Sigmoid colon (tissue), 4 donors: ENCODE measurements at regions not wholly inside any gene's neighbourhood (a gene's known extent, or its start where the extent isn't known, plus 50 kb on each side); places are given as distances from the start of the nearest gene placed in this dataset.

Experiments used
- POLR2A ChIP-seq, 2 donors: fragments of 450-650 bp; IDR thresholded peaks; one replicate each; pipeline ENCODE4 v1.6.1; 2016; ENCODE audit warnings: antibody characterized with exemption in 2 of 2, mild to moderate bottlenecking in 2 of 2, moderate library complexity in 2 of 2
- POLR2AphosphoS5 ChIP-seq, 4 donors: sonication (generic); formaldehyde crosslinking; IDR thresholded peaks; one replicate each; pipeline ENCODE4 v1.6.1; 2017; ENCODE audit warnings: antibody characterized with exemption in 4 of 4
- TF ChIP-seq, protein P1 (sequence below), 4 experiments: fragments of 450-650 bp in 3 of 4; fragments of 200-600 bp in 1 of 4; IDR thresholded peaks; one replicate each; pipeline ENCODE4 v1.5.1; 2016 to 2019; ENCODE audit warnings: antibody characterized with exemption in 4 of 4, mild to moderate bottlenecking in 3 of 4, moderate library complexity in 2 of 4

DNA sequence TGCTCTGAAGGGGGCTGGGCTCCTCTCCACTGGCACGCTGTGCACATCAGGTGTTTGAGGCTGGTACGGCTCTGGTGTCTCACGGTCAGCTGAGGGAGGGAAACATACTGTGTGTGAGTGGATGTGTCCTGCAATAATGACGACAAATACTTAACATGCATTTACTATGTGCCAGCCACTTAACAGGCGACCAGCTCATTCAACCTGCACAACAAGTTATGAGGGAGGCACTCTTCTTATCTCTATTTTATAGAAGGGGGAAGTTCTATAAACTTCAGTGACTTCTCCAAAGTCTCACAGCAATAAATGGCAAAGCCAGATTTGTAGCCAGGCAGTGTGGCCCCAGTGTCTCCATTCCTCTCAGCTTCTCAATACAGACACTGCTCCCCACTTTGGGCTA is 83.1 kb upstream of the LINGO1 start:
- TF ChIP-seq, protein P1, sequence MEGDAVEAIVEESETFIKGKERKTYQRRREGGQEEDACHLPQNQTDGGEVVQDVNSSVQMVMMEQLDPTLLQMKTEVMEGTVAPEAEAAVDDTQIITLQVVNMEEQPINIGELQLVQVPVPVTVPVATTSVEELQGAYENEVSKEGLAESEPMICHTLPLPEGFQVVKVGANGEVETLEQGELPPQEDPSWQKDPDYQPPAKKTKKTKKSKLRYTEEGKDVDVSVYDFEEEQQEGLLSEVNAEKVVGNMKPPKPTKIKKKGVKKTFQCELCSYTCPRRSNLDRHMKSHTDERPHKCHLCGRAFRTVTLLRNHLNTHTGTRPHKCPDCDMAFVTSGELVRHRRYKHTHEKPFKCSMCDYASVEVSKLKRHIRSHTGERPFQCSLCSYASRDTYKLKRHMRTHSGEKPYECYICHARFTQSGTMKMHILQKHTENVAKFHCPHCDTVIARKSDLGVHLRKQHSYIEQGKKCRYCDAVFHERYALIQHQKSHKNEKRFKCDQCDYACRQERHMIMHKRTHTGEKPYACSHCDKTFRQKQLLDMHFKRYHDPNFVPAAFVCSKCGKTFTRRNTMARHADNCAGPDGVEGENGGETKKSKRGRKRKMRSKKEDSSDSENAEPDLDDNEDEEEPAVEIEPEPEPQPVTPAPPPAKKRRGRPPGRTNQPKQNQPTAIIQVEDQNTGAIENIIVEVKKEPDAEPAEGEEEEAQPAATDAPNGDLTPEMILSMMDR (IDR thresholded peaks at IDR 0.05): no peak
- TF ChIP-seq POLR2AphosphoS5 (IDR thresholded peaks at IDR 0.05): no peak
- TF ChIP-seq POLR2A (IDR thresholded peaks at IDR 0.05): no peak
